IgD-negative memory B cell (primary cell): ENCODE measurements at regions not wholly inside any gene's neighbourhood (a gene's known extent, or its start where the extent isn't known, plus 50 kb on each side); places are given as distances from the start of the nearest gene placed in this dataset.

Experiments used
- H3K27ac Mint-ChIP-seq, 3 donors: one replicate each; pipeline ENCODE4 v1.8.0; 2020 to 2022; ENCODE audit warnings: mild to moderate bottlenecking in 3 of 3, mixed read lengths in 3 of 3, moderate library complexity in 1 of 3
- H3K27me3 Mint-ChIP-seq: one replicate; pipeline ENCODE4 v1.8.0; 2021; ENCODE audit warnings: mixed read lengths
- H3K36me3 Mint-ChIP-seq: one replicate; pipeline ENCODE4 v1.8.0; 2020; ENCODE audit warnings: mild to moderate bottlenecking, mixed read lengths
- H3K4me1 Mint-ChIP-seq, 3 donors: one replicate each; pipeline ENCODE4 v1.8.0; 2020 to 2022; ENCODE audit warnings: mixed read lengths in 3 of 3, mild to moderate bottlenecking in 1 of 3
- H3K4me3 Mint-ChIP-seq, 4 donors: one replicate each; pipeline ENCODE4 v1.8.0; 2020 to 2022; ENCODE audit warnings: mild to moderate bottlenecking in 4 of 4, mixed read lengths in 4 of 4, moderate library complexity in 3 of 4
- H3K9me3 Mint-ChIP-seq, 3 donors: one replicate each; pipeline ENCODE4 v1.8.0; 2020 to 2021; ENCODE audit warnings: mixed read lengths in 3 of 3, mild to moderate bottlenecking in 1 of 3

- Mint-ChIP-seq H3K9me3 (no peaks in the 10 kb centered on the region), H3K4me3 (no peak overlapping the region), H3K27ac (no peak overlapping the region), H3K27me3 (peaks cover 9% of the 10 kb centered on the region), H3K36me3 (no peaks in the 10 kb centered on the region), H3K4me1 (no peaks in the 10 kb centered on the region)
Measured at GRCh38 chr9:3027210-3027609, 183.3 kb upstream of the PUM3 start.

GRCh38 chr9:3023449-3023848 lies 179.6 kb upstream of the PUM3 start:
- H3K9me3 Mint-ChIP-seq, result no peaks in the 10 kb centered on the region
- no peak overlapping the region for H3K4me3 Mint-ChIP-seq
- H3K36me3 Mint-ChIP-seq, result no peaks in the 10 kb centered on the region
- no peak overlapping the region for H3K27ac Mint-ChIP-seq
- H3K4me1 Mint-ChIP-seq, result no peaks in the 10 kb centered on the region
- peaks cover 7% of the 10 kb centered on the region for H3K27me3 Mint-ChIP-seq

- H3K4me1 Mint-ChIP-seq, result no peaks in the 10 kb centered on the region
- H3K36me3 Mint-ChIP-seq, result no peaks in the 10 kb centered on the region
- H3K27ac Mint-ChIP-seq, result no peak overlapping the region
- peaks cover 4% of the 10 kb centered on the region for H3K27me3 Mint-ChIP-seq
- H3K9me3 Mint-ChIP-seq, result no peaks in the 10 kb centered on the region
- H3K4me3 Mint-ChIP-seq, result no peak overlapping the region
Measured at GRCh38 chr9:3018691-3019230, 174.9 kb upstream of the PUM3 start.

GRCh38 chr9:3018071-3018470 lies 174.2 kb upstream of the PUM3 start:
- Mint-ChIP-seq H3K36me3 (no peaks in the 10 kb centered on the region), H3K4me1 (no peaks in the 10 kb centered on the region), H3K9me3 (no peaks in the 10 kb centered on the region), H3K27me3 (peaks cover 5% of the 10 kb centered on the region), H3K27ac (no peak overlapping the region), H3K4me3 (no peak overlapping the region)

GRCh38 chr9:3014178-3014577 lies 170.3 kb upstream of the PUM3 start:
- H3K36me3 Mint-ChIP-seq, result no peaks in the 10 kb centered on the region
- peaks cover 2% of the 10 kb centered on the region for H3K27me3 Mint-ChIP-seq
- H3K4me1 Mint-ChIP-seq, result peaks cover 0 to 7% (median 0%) of the 10 kb centered on the region in 3 donors
- H3K9me3 Mint-ChIP-seq, result peaks cover 3 to 6% (median 4%) of the 10 kb centered on the region in 3 donors
- no peak overlapping the region for H3K4me3 Mint-ChIP-seq
- no peak overlapping the region for H3K27ac Mint-ChIP-seq

GRCh38 chr9:3012842-3013241 lies 168.9 kb upstream of the PUM3 start:
- Mint-ChIP-seq H3K4me1 (peaks cover 0 to 7% (median 0%) of the 10 kb centered on the region in 3 donors), H3K4me3 (no peak overlapping the region), H3K9me3 (peaks cover 4 to 8% (median 4%) of the 10 kb centered on the region in 3 donors), H3K27ac (no peak overlapping the region), H3K36me3 (no peaks in the 10 kb centered on the region), H3K27me3 (peaks cover 1% of the 10 kb centered on the region)

- Mint-ChIP-seq H3K27me3 (peaks cover 1% of the 10 kb centered on the region), H3K9me3 (peaks cover 4 to 8% (median 4%) of the 10 kb centered on the region in 3 donors), H3K27ac (no peak overlapping the region), H3K36me3 (no peaks in the 10 kb centered on the region), H3K4me3 (no peak overlapping the region), H3K4me1 (peaks cover 0 to 7% (median 0%) of the 10 kb centered on the region in 3 donors)
Measured at GRCh38 chr9:3012245-3012644, 168.3 kb upstream of the PUM3 start.

GRCh38 chr9:3008091-3008490 lies 164.2 kb upstream of the PUM3 start:
- Mint-ChIP-seq H3K36me3 (no peaks in the 10 kb centered on the region), H3K27me3 (no peaks in the 10 kb centered on the region), H3K4me3 (no peak overlapping the region), H3K4me1 (peaks cover 0 to 7% (median 0%) of the 10 kb centered on the region in 3 donors), H3K9me3 (peaks cover 4 to 8% (median 4%) of the 10 kb centered on the region in 3 donors), H3K27ac (no peak overlapping the region)

- H3K27me3 Mint-ChIP-seq, result peaks cover 2% of the 10 kb centered on the region
- no peak overlapping the region for H3K4me3 Mint-ChIP-seq
- H3K4me1 Mint-ChIP-seq, result peaks cover 0 to 7% (median 0%) of the 10 kb centered on the region in 3 donors
- H3K9me3 Mint-ChIP-seq, result peaks cover 4 to 8% (median 4%) of the 10 kb centered on the region in 3 donors
- H3K27ac Mint-ChIP-seq, result no peak overlapping the region
- no peaks in the 10 kb centered on the region for H3K36me3 Mint-ChIP-seq
Measured at GRCh38 chr9:3007326-3007725, 163.4 kb upstream of the PUM3 start.

- peaks cover 2% of the 10 kb centered on the region for H3K27me3 Mint-ChIP-seq
Measured at GRCh38 chr9:3006851-3007250, 163.0 kb upstream of the PUM3 start.

GRCh38 chr9:3004572-3004971 lies 160.7 kb upstream of the PUM3 start:
- Mint-ChIP-seq H3K9me3 (peaks cover 2 to 4% (median 4%) of the 10 kb centered on the region in 3 donors), H3K36me3 (no peaks in the 10 kb centered on the region), H3K4me1 (no peaks in the 10 kb centered on the region), H3K4me3 (no peak overlapping the region), H3K27me3 (peaks cover 7% of the 10 kb centered on the region), H3K27ac (no peak overlapping the region)

More at GRCh38 chr9:3006851-3007250, 163.0 kb upstream of the PUM3 start:
- Mint-ChIP-seq H3K4me1 (peaks cover 0 to 2% (median 0%) of the 10 kb centered on the region in 3 donors), H3K9me3 (peaks cover 4 to 8% (median 4%) of the 10 kb centered on the region in 3 donors), H3K27ac (no peak overlapping the region), H3K36me3 (no peaks in the 10 kb centered on the region), H3K4me3 (no peak overlapping the region)

- Mint-ChIP-seq H3K4me1 (no peaks in the 10 kb centered on the region), H3K4me3 (no peak overlapping the region), H3K36me3 (no peaks in the 10 kb centered on the region), H3K27me3 (peaks cover 7% of the 10 kb centered on the region), H3K9me3 (no peaks in the 10 kb centered on the region), H3K27ac (no peak overlapping the region)
Measured at GRCh38 chr9:3001311-3001710, 157.4 kb upstream of the PUM3 start.

GRCh38 chr9:2992427-2992826 lies 148.5 kb upstream of the PUM3 start:
- no peaks in the 10 kb centered on the region for H3K9me3 Mint-ChIP-seq
- no peak overlapping the region for H3K27ac Mint-ChIP-seq
- H3K4me1 Mint-ChIP-seq, result no peaks in the 10 kb centered on the region
- H3K36me3 Mint-ChIP-seq, result no peaks in the 10 kb centered on the region
- H3K27me3 Mint-ChIP-seq, result peaks cover 7% of the 10 kb centered on the region
- H3K4me3 Mint-ChIP-seq, result no peak overlapping the region

GRCh38 chr9:2991292-2991691 lies 147.4 kb upstream of the PUM3 start:
- Mint-ChIP-seq H3K4me3 (no peak overlapping the region), H3K9me3 (no peaks in the 10 kb centered on the region), H3K36me3 (no peaks in the 10 kb centered on the region), H3K27ac (no peak overlapping the region), H3K4me1 (no peaks in the 10 kb centered on the region), H3K27me3 (peaks cover 7% of the 10 kb centered on the region)

GRCh38 chr9:2987679-2988078 lies 143.8 kb upstream of the PUM3 start:
- Mint-ChIP-seq H3K27me3 (peaks cover 7% of the 10 kb centered on the region), H3K4me1 (no peaks in the 10 kb centered on the region), H3K27ac (no peak overlapping the region), H3K4me3 (no peak overlapping the region), H3K9me3 (peaks cover 0 to 3% (median 0%) of the 10 kb centered on the region in 3 donors), H3K36me3 (no peaks in the 10 kb centered on the region)

GRCh38 chr9:2985343-2985742 lies 141.4 kb upstream of the PUM3 start:
- Mint-ChIP-seq H3K4me1 (no peaks in the 10 kb centered on the region), H3K9me3 (peaks cover 0 to 3% (median 0%) of the 10 kb centered on the region in 3 donors), H3K4me3 (no peak overlapping the region), H3K36me3 (no peaks in the 10 kb centered on the region), H3K27me3 (peaks cover 8% of the 10 kb centered on the region), H3K27ac (no peak overlapping the region)
